HG03039 (cell line): ENCODE measurements at regions not wholly inside any gene's neighbourhood (a gene's known extent, or its start where the extent isn't known, plus 50 kb on each side); places are given as distances from the start of the nearest gene placed in this dataset.
A peak's percentile ranks its signal among the peaks of the same experiment; 100 is the strongest.
"Not testable (repeated sequence)": the region's sequence is repeated elsewhere in the genome, so short reads cannot be mapped to it uniquely, and the experiment has no call there.

Source experiments
- ATAC-seq: cut with Tn5 transposase; IDR thresholded peaks from one replicate; pipeline ENCODE4 v1.9.1; 2021; ENCODE audit warnings: mild to moderate bottlenecking, moderate library complexity; ENCODE audit not compliant: unreplicated experiment

GRCh38 chr16:9141813-9142212 lies 50.4 kb downstream of the HAPSTR1 start:
- ATAC-seq, result no peak

DNA sequence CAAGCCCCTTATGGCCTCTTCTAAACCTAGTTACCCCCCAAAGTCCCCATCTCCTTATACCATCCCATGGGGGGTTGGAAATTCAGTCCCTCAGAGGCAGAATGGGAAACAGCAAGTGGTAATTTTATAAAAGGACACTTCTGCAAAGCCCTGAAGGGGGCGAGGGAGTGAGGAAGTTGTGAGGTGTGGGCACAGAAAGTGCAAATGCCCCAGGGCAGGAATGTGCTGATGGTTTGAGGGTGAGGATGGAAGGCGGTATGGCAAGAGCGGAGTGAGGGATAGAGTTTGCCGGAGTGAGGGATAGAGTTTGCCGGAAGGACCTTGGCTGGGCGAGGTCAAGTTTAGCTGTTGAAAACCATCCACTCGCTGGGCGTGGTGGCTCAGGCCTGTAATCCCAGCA lies 52.7 kb downstream of the HAPSTR1 start:
- no peak for ATAC-seq

DNA sequence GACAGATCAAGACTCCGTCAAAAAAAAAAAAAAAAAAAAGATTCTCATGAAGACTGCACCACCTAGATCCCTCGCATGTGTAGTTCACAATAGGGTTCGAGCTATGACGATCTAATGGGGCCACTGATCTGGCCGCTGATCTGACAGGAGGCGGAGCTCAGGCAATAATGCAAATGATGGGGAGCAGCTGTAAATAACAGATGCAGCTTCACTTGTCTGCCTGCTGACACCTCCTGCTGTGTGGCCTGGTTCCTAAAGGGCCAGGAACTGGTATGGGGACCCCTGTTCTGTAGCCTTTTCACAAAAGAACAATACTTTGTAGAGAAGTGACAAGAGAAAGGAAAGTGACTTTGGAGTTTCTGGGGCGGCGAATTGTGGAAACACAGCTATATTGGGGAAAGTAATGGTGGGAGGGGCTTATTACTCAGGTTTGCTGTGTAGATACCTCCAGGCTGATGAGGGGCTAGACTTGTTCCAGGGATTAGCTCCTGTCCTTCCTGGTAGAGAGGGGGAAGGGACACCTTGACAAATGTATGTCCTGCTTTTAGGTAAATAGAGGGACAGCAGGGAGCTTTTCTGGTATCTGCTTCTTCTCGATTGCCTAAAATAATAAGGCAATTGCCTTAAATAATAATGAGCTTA lies 57.1 kb downstream of the HAPSTR1 start:
- ATAC-seq, result no peak

GRCh38 chr16:9151074-9151473 lies 59.6 kb downstream of the HAPSTR1 start:
- no peak for ATAC-seq

DNA sequence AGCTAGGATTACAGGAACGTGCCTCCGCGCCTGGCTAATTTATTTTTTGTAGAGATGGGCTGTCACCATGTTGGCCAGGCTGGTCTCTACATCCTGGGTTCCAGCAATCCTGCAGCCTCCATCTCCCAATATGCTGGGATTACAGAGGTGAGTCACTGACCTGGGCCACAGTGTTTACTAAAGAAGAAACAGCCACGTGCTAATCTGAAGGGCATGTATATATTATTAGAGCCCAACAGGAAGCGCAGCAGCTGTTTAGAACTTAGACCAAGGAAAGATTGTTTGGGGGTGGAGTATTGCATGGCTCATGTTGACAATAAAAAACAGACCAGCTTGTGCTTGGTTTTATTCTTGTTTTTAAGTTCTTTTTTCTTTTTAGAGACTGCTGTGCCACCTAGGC lies 60.2 kb downstream of the HAPSTR1 start:
- no peak for ATAC-seq

GRCh38 chr16:9152649-9153501 lies 61.4 kb downstream of the HAPSTR1 start:
- ATAC-seq, result no peak

GRCh38 chr16:9153502-9153864 lies 62.0 kb downstream of the HAPSTR1 start:
- no peak for ATAC-seq

DNA sequence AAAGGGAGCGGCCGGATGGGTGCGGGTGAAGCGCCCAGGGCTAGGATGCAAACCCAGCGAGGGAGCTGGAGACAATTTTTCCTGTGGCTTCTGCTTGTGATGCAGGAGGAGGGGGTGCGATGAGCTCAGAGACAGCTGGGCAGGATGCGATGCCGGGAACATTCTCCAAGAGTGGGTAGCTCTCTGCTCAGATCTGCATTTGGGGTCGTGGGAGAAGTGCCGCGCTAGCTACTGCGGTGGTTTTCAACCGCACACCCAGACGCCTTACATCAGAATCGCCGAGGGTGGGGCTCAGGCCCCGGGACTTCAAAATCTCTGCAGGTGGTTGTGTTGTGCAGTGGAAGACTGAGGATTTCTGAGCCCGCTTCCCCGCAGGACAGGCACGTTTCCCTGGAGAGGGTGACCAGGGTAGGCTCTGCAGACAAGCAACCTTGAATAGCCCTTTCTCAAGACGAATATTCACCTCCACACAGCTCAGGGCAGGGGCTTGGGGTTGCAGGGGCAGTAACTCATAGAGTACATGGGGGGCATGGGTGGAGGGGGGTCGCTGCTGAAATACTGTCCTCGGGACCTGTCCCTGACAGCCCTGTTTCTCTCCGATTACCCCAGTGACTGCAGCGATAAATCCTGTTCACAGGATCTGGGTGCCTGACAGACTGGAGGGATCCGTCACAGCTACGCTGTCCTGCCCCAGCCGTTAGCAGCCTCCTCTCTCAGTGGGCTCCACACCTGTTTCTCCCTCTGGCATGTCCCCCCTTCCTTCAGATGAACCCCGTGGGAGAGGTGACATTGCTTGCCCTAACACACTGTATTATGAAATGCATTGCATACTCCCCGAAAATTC lies 63.3 kb downstream of the HAPSTR1 start:
- no peak for ATAC-seq

- no peak for ATAC-seq
Observed at GRCh38 chr16:9155871-9156270, 64.4 kb downstream of the HAPSTR1 start.

GRCh38 chr16:9159839-9160550 lies 68.6 kb downstream of the HAPSTR1 start:
- ATAC-seq, result peak; percentile 59

GRCh38 chr16:9160551-9160911 lies 69.1 kb downstream of the HAPSTR1 start:
- ATAC-seq, result no peak

DNA sequence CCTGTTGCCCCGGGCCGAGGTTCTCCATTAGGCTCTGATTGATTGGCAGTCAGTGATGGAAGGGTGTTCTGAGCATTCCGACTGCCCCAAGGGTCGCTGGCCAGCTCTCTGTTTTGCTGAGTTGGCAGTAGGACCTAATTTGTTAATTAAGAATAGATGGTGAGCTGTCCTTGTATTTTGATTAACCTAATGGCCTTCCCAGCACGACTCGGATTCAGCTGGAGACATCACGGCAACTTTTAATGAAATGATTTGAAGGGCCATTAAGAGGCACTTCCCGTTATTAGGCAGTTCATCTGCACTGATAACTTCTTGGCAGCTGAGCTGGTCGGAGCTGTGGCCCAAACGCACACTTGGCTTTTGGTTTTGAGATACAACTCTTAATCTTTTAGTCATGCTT lies 74.2 kb downstream of the HAPSTR1 start:
- no peak for ATAC-seq

GRCh38 chr16:9166326-9166993 lies 75.0 kb downstream of the HAPSTR1 start:
- not testable (repeated sequence) for ATAC-seq

DNA sequence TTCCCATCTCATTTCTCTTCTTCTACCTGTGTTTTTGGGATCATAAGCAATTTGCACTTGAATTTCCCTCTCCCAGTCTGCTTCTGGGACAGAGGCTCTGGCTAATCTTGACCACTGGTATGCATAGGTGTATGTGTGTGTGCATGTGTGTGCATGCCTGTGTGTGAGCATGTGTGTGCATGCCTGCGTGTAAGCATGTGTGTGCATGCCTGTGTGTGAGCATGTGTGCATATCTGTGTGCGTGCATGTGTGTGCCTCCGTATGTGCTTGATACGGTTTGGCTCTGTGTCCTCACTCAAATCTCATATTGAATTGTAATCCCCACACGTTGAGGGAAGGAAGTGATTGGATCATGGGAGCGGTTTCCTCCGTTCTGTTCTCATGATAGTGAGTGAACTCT lies 77.7 kb downstream of the HAPSTR1 start:
- no peak for ATAC-seq

GRCh38 chr16:9170470-9170869 lies 79.0 kb downstream of the HAPSTR1 start:
- no peak for ATAC-seq

GRCh38 chr16:9176547-9177418 lies 85.3 kb downstream of the HAPSTR1 start:
- no peak for ATAC-seq

DNA sequence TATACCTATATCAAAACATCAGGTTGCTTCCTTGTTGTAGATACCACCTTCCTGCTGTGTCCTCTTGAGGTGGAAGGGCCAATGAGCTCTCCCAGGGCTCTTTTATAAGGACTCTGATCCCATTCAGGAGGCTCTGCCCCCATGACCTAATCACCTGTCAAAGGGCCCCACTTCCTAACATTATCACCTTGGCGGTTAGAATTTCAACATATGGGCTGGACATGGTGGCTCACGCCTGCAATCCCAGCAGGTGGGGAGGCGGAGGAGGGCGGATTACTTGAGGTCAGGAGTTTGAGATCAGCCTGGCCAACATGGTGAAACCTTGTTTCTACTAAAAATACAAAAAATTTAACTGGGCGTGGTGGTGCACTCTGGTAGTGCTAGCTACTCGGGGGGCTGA lies 86.4 kb downstream of the HAPSTR1 start:
- no peak for ATAC-seq

DNA sequence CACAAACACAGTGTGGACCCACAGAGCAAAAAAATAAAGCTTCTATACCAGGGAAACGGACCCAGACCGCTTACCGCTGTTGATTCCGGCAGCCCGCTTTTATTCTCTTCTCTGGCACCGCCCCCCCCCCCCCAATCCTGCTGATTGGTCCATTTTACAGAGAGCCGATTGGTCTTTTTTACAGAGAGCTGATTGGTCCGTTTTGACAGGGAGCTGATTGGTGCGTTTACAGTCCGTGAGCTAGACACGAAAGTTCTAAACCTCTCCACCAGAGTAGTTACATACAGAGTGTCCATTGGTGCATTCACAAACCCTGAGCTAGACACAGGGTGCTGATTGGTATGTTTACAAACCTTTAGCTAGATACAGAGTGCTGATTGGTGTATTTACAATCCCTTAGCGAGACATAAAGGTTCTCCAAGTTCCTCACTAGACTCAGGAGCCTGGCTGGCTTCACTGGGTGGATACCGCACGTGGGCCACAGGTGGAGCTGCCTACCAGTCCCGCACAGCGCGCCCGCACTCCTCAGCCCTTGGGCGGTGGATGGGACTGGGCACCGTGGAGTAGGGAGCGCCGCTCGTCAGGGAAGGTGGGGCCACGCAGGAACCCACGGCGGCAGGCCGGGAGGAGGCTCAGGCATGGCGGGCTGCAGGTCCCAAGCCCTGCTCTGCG lies 92.4 kb downstream of the HAPSTR1 start:
- no peak for ATAC-seq

- ATAC-seq, result no peak
Observed at GRCh38 chr16:9184354-9184690, 92.9 kb downstream of the HAPSTR1 start.
